Keratinocyte (primary cell): ENCODE measurements at regions not wholly inside any gene's neighbourhood (a gene's known extent, or its start where the extent isn't known, plus 50 kb on each side); places are given as distances from the start of the nearest gene placed in this dataset.

Experiments used
- CTCF ChIP-seq, 3 experiments: IDR thresholded peaks in 1 of 3; conservative IDR thresholded peaks in 1 of 3; optimal IDR thresholded peaks in 1 of 3; 2 replicates in 2 of 3; 3 replicates in 1 of 3; pipeline versions ENCODE3 to v1.5.1; 2011; ENCODE audit warnings: low read length in 3 of 3, mild to moderate bottlenecking in 3 of 3, moderate library complexity in 2 of 3, control low read depth in 1 of 3, inconsistent platforms in 1 of 3; ENCODE audit not compliant: insufficient read depth in 2 of 3; ENCODE audit errors: extremely low read depth in 1 of 3
- EZH2 ChIP-seq: IDR thresholded peaks from one replicate; pipeline ENCODE4 v1.6.1; 2012; ENCODE audit warnings: inconsistent platforms, mild to moderate bottlenecking, low read length, moderate library complexity

GRCh38 chr20:60803335-60804055, 448.6 kb upstream of the CDH4 start:
- TF ChIP-seq CTCF (optimal IDR thresholded peaks at IDR 0.05 in 1 of 3, IDR thresholded peaks at IDR 0.05 in 1 of 3, conservative IDR thresholded peaks at IDR 0.05 in 1 of 3; ENCODE audit: extremely low read depth in 1 of 3, insufficient read depth in 2 of 3, low read length in 3 of 3), result no peak
- no peak for TF ChIP-seq EZH2
